HG03565 (cell line): ENCODE measurements at regions not wholly inside any gene's neighbourhood (a gene's known extent, or its start where the extent isn't known, plus 50 kb on each side); places are given as distances from the start of the nearest gene placed in this dataset.
"Not testable (repeated sequence)": the region's sequence is repeated elsewhere in the genome, so short reads cannot be mapped to it uniquely, and the experiment has no call there.

Source experiments
- ATAC-seq: cut with Tn5 transposase; IDR thresholded peaks from one replicate; pipeline ENCODE4 v1.9.1; 2021; ENCODE audit warnings: mild to moderate bottlenecking, moderate library complexity; ENCODE audit not compliant: unreplicated experiment

- no peak for ATAC-seq
Measured at GRCh38 chr11:130550150-130550549, 101.7 kb downstream of the ADAMTS15 start.

- ATAC-seq, result no peak
Measured at GRCh38 chr11:130550984-130551383, 102.5 kb downstream of the ADAMTS15 start.

GRCh38 chr11:130551388-130551787, 102.9 kb downstream of the ADAMTS15 start:
- no peak for ATAC-seq

GRCh38 chr11:130553306-130553705, 104.9 kb downstream of the ADAMTS15 start:
- ATAC-seq, result no peak

- no peak for ATAC-seq
Measured at GRCh38 chr11:130554241-130555055, 106.0 kb downstream of the ADAMTS15 start.

- ATAC-seq, result no peak
Measured at GRCh38 chr11:130555251-130555841, 106.9 kb downstream of the ADAMTS15 start.

GRCh38 chr11:130560000-130560780, 111.7 kb downstream of the ADAMTS15 start:
- no peak for ATAC-seq

GRCh38 chr11:130560781-130561109, 112.3 kb downstream of the ADAMTS15 start:
- no peak for ATAC-seq

- ATAC-seq, result no peak
Measured at GRCh38 chr11:130561441-130561881, 113.0 kb downstream of the ADAMTS15 start.

GRCh38 chr11:130562549-130562948, 114.1 kb downstream of the ADAMTS15 start:
- no peak for ATAC-seq

GRCh38 chr11:130566360-130566759, 117.9 kb downstream of the ADAMTS15 start:
- ATAC-seq, result not testable (repeated sequence)

- no peak for ATAC-seq
Measured at GRCh38 chr11:130571519-130571918, 123.1 kb downstream of the ADAMTS15 start.

- no peak for ATAC-seq
Measured at GRCh38 chr11:130571947-130572584, 123.6 kb downstream of the ADAMTS15 start.

GRCh38 chr11:130573767-130574166, 125.3 kb downstream of the ADAMTS15 start:
- no peak for ATAC-seq

- no peak for ATAC-seq
Measured at GRCh38 chr11:130574740-130575139, 126.3 kb downstream of the ADAMTS15 start.

GRCh38 chr11:130576146-130576545, 127.7 kb downstream of the ADAMTS15 start:
- ATAC-seq, result no peak

GRCh38 chr11:130578738-130579368, 130.4 kb downstream of the ADAMTS15 start:
- no peak for ATAC-seq

GRCh38 chr11:130580372-130580771, 131.9 kb downstream of the ADAMTS15 start:
- no peak for ATAC-seq

GRCh38 chr11:130580891-130581492, 132.5 kb downstream of the ADAMTS15 start:
- ATAC-seq, result no peak

- ATAC-seq, result no peak
Measured at GRCh38 chr11:130581646-130582045, 133.2 kb downstream of the ADAMTS15 start.
